ENCODE measurements at regions not wholly inside any gene's neighbourhood (a gene's known extent, or its start where the extent isn't known, plus 50 kb on each side); places are given as distances from the start of the nearest gene placed in this dataset.
A peak's percentile ranks its signal among the peaks of the same experiment; 100 is the strongest.

DNA sequence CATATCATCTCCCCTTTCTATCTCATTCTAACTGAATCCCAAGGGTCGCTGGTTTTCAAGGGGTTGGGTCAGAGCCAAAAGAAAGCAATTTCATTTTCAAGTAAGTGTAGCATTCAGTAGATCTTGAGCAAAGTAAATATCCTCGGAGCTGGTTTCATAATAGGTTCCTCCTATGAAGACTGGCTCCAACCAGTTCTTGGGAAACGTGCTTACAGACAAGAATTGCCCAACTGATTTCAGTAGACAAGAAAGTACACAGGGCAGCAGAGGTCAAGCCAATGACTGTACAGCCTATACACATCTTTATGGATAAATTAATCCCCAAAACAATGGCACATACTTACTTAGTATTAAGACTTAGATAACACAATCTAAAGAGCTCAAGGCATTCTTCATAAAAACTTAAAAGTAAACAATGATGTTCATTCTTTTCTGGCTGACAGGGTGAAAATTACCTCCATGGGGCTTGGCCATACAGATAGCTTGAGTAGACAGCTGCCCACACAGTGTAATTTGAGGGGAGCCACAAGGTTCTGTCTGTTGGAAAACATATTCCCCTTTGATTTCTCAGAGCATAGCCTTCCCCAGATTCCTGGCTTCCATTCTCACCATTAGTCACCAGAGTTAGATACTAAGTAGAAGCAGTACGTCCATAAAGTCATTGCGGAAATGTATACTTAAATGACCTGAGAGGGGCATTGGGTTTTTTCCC is 163.9 kb downstream of the ARRDC3 start:
- H3K9ac ChIP-seq (ENCODE audit: control insufficient read depth, extremely low read depth, insufficient read depth, low read length) = no peak overlapping the region
- no peaks in the 10 kb centered on the region for H3K4me1 ChIP-seq (ENCODE audit: control insufficient read depth, extremely low read depth, insufficient read depth, low read length)
- no peaks in the 10 kb centered on the region for H3K9me3 ChIP-seq (ENCODE audit: control insufficient read depth, low read depth, low read length)
- dilution Hi-C loops (cut with MboI; ENCODE audit: extremely low pct_ligation_motif_present, low sequenced_read_pairs) = no loop called here
- H3K27me3 ChIP-seq (ENCODE audit: control insufficient read depth, extremely low read depth, insufficient read depth, low read length) = no peaks in the 10 kb centered on the region
- no peaks in the 10 kb centered on the region for H3K36me3 ChIP-seq (ENCODE audit: control insufficient read depth in 2 of 2, extremely low read depth in 1 of 2, insufficient read depth in 2 of 2, low read length in 2 of 2)
- no peak overlapping the region for H3K27ac ChIP-seq (ENCODE audit: control insufficient read depth, insufficient read depth, low read length)
- no peaks in the 10 kb centered on the region for H3K9me1 ChIP-seq (ENCODE audit: control insufficient read depth, extremely low read depth, insufficient read depth, low read length)
- no peak for DNase-seq (ENCODE audit: low read depth, low spot score)
- FAIRE-seq = no peak
- no peak overlapping the region for H3K4me3 ChIP-seq (ENCODE audit: control insufficient read depth in 2 of 3, extremely low read depth in 1 of 3, insufficient read depth in 2 of 3, low read depth in 1 of 3, low read length in 3 of 3)
- no peak overlapping the region for H2AFZ ChIP-seq (ENCODE audit: control insufficient read depth, low read length)
- H3K4me2 ChIP-seq (ENCODE audit: control insufficient read depth, extremely low read depth, insufficient read depth, low read depth, low read length) = peak overlapping the region; percentile 22
- no peak for TF ChIP-seq EZH2 (IDR thresholded peaks at IDR 0.05; ENCODE audit: low read length)
- TF ChIP-seq, protein P1, sequence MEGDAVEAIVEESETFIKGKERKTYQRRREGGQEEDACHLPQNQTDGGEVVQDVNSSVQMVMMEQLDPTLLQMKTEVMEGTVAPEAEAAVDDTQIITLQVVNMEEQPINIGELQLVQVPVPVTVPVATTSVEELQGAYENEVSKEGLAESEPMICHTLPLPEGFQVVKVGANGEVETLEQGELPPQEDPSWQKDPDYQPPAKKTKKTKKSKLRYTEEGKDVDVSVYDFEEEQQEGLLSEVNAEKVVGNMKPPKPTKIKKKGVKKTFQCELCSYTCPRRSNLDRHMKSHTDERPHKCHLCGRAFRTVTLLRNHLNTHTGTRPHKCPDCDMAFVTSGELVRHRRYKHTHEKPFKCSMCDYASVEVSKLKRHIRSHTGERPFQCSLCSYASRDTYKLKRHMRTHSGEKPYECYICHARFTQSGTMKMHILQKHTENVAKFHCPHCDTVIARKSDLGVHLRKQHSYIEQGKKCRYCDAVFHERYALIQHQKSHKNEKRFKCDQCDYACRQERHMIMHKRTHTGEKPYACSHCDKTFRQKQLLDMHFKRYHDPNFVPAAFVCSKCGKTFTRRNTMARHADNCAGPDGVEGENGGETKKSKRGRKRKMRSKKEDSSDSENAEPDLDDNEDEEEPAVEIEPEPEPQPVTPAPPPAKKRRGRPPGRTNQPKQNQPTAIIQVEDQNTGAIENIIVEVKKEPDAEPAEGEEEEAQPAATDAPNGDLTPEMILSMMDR (optimal IDR thresholded peaks at IDR 0.05 in 1 of 3, IDR thresholded peaks at IDR 0.05 in 1 of 3, conservative IDR thresholded peaks at IDR 0.05 in 1 of 3; ENCODE audit: extremely low read depth in 1 of 3, insufficient read depth in 2 of 3, low read length in 3 of 3) = no peak
- H3K79me2 ChIP-seq (ENCODE audit: control insufficient read depth, insufficient read depth, low read length) = no peaks in the 10 kb centered on the region
- H4K20me1 ChIP-seq (ENCODE audit: control insufficient read depth, extremely low read depth, insufficient read depth, low read length) = no peaks in the 10 kb centered on the region

DNA sequence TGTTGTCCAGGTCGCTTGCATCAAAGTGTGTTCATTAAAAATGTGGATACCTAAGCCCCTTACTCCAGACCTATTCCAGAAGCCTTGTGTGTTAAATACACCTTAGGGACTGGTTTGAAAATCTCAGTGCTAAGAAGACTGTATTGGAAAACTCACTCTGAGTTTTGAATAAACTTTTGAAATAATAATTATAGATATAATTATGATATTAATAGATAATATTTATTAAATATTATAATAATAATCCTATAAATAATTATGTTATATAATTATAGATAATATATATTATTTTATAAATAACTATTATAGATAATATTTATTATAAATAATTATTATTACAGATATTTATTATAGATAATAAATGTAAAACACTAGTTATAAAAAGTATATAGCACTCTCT is 165.3 kb downstream of the ARRDC3 start:
- Histone ChIP-seq H3K4me1 (ENCODE audit: control insufficient read depth, extremely low read depth, insufficient read depth, low read length) (no peaks in the 10 kb centered on the region), H3K27ac (ENCODE audit: control insufficient read depth, insufficient read depth, low read length) (no peak overlapping the region), H3K4me2 (ENCODE audit: control insufficient read depth, extremely low read depth, insufficient read depth, low read depth, low read length) (no peak overlapping the region), H3K9me3 (ENCODE audit: control insufficient read depth, low read depth, low read length) (no peaks in the 10 kb centered on the region), H3K4me3 (ENCODE audit: control insufficient read depth in 2 of 3, extremely low read depth in 1 of 3, insufficient read depth in 2 of 3, low read depth in 1 of 3, low read length in 3 of 3) (no peak overlapping the region), H4K20me1 (ENCODE audit: control insufficient read depth, extremely low read depth, insufficient read depth, low read length) (no peaks in the 10 kb centered on the region), H3K79me2 (ENCODE audit: control insufficient read depth, insufficient read depth, low read length) (no peaks in the 10 kb centered on the region), H2AFZ (ENCODE audit: control insufficient read depth, low read length) (no peak overlapping the region), H3K27me3 (ENCODE audit: control insufficient read depth, extremely low read depth, insufficient read depth, low read length) (no peaks in the 10 kb centered on the region), H3K9ac (ENCODE audit: control insufficient read depth, extremely low read depth, insufficient read depth, low read length) (no peak overlapping the region), H3K36me3 (ENCODE audit: control insufficient read depth in 2 of 2, extremely low read depth in 1 of 2, insufficient read depth in 2 of 2, low read length in 2 of 2) (no peaks in the 10 kb centered on the region), H3K9me1 (ENCODE audit: control insufficient read depth, extremely low read depth, insufficient read depth, low read length) (no peaks in the 10 kb centered on the region)
- DNase-seq (ENCODE audit: low read depth, low spot score) = no peak
- no peak for FAIRE-seq
- TF ChIP-seq EZH2 (IDR thresholded peaks at IDR 0.05; ENCODE audit: low read length) = no peak
- dilution Hi-C loops (cut with MboI; ENCODE audit: extremely low pct_ligation_motif_present, low sequenced_read_pairs) = no loop called here

DNA sequence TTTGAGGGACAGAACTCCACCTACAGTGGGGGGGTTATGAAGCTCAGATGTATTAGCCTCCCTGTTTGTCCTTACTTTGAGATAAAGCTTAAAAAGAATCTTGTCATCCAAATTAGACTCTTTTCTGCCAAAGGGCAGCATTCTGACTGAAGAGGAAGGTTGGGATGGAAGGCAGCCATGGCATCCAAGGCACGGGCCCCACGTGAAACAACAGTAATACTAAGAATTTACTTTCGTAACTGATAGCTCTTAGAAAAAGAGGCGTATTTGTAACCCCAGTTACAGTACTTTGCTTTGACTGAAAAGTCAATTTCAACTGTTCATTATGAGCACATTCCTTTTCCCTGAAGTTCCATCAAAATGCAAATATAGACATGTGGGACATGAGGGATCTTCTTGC is 168.5 kb downstream of the ARRDC3 start:
- no peak overlapping the region for H3K27ac ChIP-seq (ENCODE audit: control insufficient read depth, insufficient read depth, low read length)
- no peak overlapping the region for H2AFZ ChIP-seq (ENCODE audit: control insufficient read depth, low read length)
- no peak overlapping the region for H3K4me2 ChIP-seq (ENCODE audit: control insufficient read depth, extremely low read depth, insufficient read depth, low read depth, low read length)
- DNase-seq (ENCODE audit: low read depth, low spot score) = no peak
- dilution Hi-C loops (cut with MboI; ENCODE audit: extremely low pct_ligation_motif_present, low sequenced_read_pairs) = no loop called here
- no peaks in the 10 kb centered on the region for H3K9me1 ChIP-seq (ENCODE audit: control insufficient read depth, extremely low read depth, insufficient read depth, low read length)
- no peaks in the 10 kb centered on the region for H3K4me1 ChIP-seq (ENCODE audit: control insufficient read depth, extremely low read depth, insufficient read depth, low read length)
- no peak for TF ChIP-seq EZH2 (IDR thresholded peaks at IDR 0.05; ENCODE audit: low read length)
- TF ChIP-seq, protein P1 (optimal IDR thresholded peaks at IDR 0.05 in 1 of 3, IDR thresholded peaks at IDR 0.05 in 1 of 3, conservative IDR thresholded peaks at IDR 0.05 in 1 of 3; ENCODE audit: extremely low read depth in 1 of 3, insufficient read depth in 2 of 3, low read length in 3 of 3) = no peak
- H3K4me3 ChIP-seq (ENCODE audit: control insufficient read depth in 2 of 3, extremely low read depth in 1 of 3, insufficient read depth in 2 of 3, low read depth in 1 of 3, low read length in 3 of 3) = no peak overlapping the region
- H3K36me3 ChIP-seq (ENCODE audit: control insufficient read depth in 2 of 2, extremely low read depth in 1 of 2, insufficient read depth in 2 of 2, low read length in 2 of 2) = no peaks in the 10 kb centered on the region
- H3K79me2 ChIP-seq (ENCODE audit: control insufficient read depth, insufficient read depth, low read length) = no peaks in the 10 kb centered on the region
- H3K27me3 ChIP-seq (ENCODE audit: control insufficient read depth, extremely low read depth, insufficient read depth, low read length) = no peaks in the 10 kb centered on the region
- no peaks in the 10 kb centered on the region for H3K9me3 ChIP-seq (ENCODE audit: control insufficient read depth, low read depth, low read length)
- H4K20me1 ChIP-seq (ENCODE audit: control insufficient read depth, extremely low read depth, insufficient read depth, low read length) = no peaks in the 10 kb centered on the region
- no peak overlapping the region for H3K9ac ChIP-seq (ENCODE audit: control insufficient read depth, extremely low read depth, insufficient read depth, low read length)
- no peak for FAIRE-seq
